ENCODE measurements at regions not wholly inside any gene's neighbourhood (a gene's known extent, or its start where the extent isn't known, plus 50 kb on each side); places are given as distances from the start of the nearest gene placed in this dataset.

DNA sequence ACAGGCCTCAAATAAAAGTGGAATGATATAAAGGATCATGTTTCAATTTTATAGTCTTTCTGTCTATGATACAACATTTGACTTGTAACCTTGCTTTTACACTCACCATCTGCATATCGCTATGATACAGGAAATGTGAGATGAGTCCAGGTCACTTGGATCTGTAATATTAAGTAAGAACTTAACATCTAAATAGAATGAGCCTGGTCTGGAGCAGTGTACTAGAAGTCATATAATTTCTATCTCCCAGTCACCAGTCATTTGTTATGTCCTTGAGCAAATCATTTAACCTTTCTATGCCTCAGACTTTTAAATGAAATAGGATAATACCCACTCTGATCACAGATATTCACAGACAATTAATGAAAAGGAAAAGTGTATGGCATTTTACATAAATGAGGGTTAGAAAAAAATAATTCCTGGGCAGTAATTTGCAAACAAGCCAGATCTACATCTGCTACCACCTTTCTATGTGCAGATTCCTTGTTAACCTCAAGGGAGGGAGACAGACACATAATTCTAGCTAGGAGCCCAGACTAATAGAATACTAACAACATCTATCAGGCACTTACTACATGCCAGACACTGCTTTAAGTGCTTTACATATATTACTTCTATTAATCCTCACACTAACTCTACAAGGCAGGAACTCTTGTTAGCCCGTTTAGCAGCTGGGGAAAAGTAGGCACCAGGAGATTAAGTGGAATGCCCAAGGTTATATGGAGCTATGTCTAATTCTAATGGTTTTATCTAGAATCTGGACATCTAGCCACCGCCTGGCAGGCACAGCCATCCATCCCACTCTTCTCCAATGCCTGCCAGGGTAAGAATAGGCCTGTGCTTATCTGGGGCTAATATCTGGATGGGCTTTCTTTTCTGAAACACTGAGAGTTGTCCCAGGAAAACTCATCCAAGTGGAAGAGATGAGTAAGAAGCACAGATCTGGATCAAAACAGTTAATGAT is 313.6 kb upstream of the CDH20 start:
- H3K27me3 ChIP-seq, result no peaks in the 10 kb centered on the region
- no peaks in the 10 kb centered on the region for H3K36me3 ChIP-seq
- no peaks in the 10 kb centered on the region for H3K9me3 ChIP-seq
- no peak for DNase-seq
- H3K4me3 ChIP-seq, result no peak overlapping the region

DNA sequence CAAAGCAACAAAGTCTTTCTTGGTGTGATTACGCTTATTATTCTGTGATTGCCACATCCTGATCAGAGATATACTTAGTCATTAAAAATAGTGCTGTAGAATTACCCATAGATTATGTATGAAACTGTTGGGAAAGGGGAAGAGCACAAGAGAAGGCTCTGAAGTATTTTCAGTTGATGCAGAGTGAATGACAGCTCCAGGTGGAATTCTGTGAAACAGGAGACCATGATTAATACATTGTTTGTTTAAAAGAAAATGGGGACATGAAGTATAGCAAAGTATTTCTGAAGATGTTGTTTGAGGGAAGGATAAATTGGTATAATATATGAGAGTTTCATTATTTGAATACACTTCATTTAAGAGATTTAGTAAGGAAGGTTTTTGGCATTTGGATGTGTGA is 307.6 kb upstream of the CDH20 start:
- Histone ChIP-seq H3K27me3 (no peaks in the 10 kb centered on the region; the same call in 1 of the 2 replicates), H3K9me3 (no peaks in the 10 kb centered on the region), H3K4me3 (no peak overlapping the region), H3K36me3 (no peaks in the 10 kb centered on the region)
- DNase-seq, result no peak

DNA sequence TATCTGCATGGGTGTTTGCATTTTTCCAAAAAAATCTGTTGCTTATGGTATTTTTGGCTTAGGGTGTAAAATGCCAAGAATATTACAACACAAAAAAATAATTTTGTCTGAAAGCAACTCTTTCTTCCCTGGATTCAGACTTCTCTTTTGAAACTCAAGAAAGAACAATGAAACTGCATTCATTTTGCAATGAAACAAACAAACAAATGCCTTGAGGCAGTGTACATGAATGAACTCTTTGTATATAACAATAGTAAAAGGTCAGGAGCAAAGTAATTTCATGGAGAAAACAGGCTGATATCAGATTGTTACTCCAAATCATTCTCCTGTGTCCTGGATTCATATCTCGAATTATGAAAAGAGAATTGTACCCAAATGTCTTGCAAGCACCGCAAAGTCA is 301.6 kb upstream of the CDH20 start:
- Histone ChIP-seq H3K27me3 (no peaks in the 10 kb centered on the region; the same call in 1 of the 2 replicates), H3K9me3 (no peaks in the 10 kb centered on the region), H3K4me3 (no peak overlapping the region), H3K36me3 (no peaks in the 10 kb centered on the region)
- DNase-seq, result no peak

GRCh38 chr18:61034580-61034979 is 298.6 kb upstream of the CDH20 start:
- no peak for DNase-seq
- H3K4me3 ChIP-seq, result no peak overlapping the region
- no peaks in the 10 kb centered on the region for H3K36me3 ChIP-seq
- no peaks in the 10 kb centered on the region for H3K9me3 ChIP-seq
- no peaks in the 10 kb centered on the region; the same call in 1 of the 2 replicates for H3K27me3 ChIP-seq

- no peaks in the 10 kb centered on the region for H3K9me3 ChIP-seq
- no peaks in the 10 kb centered on the region for H3K27me3 ChIP-seq
- H3K36me3 ChIP-seq, result no peaks in the 10 kb centered on the region
- DNase-seq, result no peak
- H3K4me3 ChIP-seq, result no peak overlapping the region
Observed at GRCh38 chr18:61039251-61039650, 294.0 kb upstream of the CDH20 start.

DNA sequence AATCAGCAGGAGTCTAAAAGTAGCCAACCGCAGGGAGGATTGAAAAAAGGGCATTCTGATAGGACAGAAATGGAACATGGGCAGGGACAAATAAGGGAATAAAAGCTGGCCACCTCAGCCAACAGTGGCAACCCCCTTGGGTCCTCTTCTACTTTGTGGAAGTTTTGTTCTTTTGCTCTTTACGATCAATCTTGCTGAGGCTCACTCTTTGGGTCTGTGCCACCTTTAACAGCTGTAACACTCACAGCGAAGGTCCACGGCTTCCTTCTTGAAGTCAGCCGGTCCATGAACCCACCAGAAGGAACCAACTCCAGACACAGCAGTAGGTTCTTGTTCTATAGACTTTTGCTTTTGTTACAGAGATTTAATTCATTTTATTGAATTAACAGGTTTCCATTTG is 285.4 kb upstream of the CDH20 start:
- Histone ChIP-seq H3K27me3 (no peaks in the 10 kb centered on the region), H3K4me3 (no peak overlapping the region), H3K9me3 (no peaks in the 10 kb centered on the region), H3K36me3 (no peaks in the 10 kb centered on the region)
- DNase-seq, result no peak

- no peaks in the 10 kb centered on the region for H3K36me3 ChIP-seq
- no peaks in the 10 kb centered on the region for H3K9me3 ChIP-seq
- DNase-seq, result no peak
- H3K4me3 ChIP-seq, result no peak overlapping the region
- H3K27me3 ChIP-seq, result peaks cover 2% of the 10 kb centered on the region; the same call in 1 of the 2 replicates
Observed at GRCh38 chr18:61057443-61057842, 275.8 kb upstream of the CDH20 start.

DNA sequence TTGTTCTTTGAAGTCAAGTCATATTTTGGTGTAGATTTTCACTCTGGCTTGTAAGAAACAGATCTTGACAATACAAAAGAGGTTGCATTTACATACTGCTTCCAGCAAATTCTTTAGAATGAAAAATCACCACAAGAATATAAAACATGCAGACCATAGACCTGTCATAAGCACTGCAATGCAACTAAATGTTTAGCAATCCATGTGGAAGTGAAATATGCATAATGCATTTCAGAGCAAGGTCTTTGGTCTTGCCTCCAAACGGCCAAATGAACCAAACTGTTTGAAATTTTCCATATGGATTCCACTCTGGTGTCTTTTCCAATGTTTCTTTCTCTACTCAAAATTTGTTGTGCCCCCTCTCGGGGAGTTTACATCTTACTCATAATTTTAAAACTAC is 271.0 kb upstream of the CDH20 start:
- no peak for DNase-seq
- H3K9me3 ChIP-seq, result no peaks in the 10 kb centered on the region
- no peak overlapping the region for H3K4me3 ChIP-seq
- H3K27me3 ChIP-seq, result peaks cover 2% of the 10 kb centered on the region; the same call in 1 of the 2 replicates
- H3K36me3 ChIP-seq, result no peaks in the 10 kb centered on the region

DNA sequence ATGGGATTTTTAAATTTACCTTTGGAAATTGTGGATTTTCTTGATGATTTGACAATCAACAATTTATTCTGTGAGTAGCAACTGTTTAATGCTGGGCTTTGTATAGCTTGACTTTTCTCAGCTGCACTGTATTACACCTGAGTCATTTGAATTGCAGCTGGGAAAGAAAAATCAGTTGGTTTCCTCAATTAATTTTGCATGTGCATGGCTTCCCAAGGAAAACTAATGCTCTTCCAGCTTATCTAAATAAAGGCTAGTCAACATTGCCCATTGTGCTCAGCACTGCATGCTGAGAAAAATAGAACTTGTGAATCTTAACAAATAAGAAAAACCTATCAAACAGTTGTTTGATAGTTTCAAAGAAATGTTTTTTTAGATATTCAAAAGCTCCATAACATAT is 268.3 kb upstream of the CDH20 start:
- no peak for DNase-seq

GRCh38 chr18:61076986-61077385 is 256.2 kb upstream of the CDH20 start:
- Histone ChIP-seq H3K27me3 (no peaks in the 10 kb centered on the region), H3K9me3 (no peaks in the 10 kb centered on the region), H3K4me3 (no peak overlapping the region), H3K36me3 (no peaks in the 10 kb centered on the region)
- DNase-seq, result no peak

More for the DNA sequence above, 268.3 kb upstream of the CDH20 start:
- Histone ChIP-seq H3K9me3 (no peaks in the 10 kb centered on the region), H3K4me3 (no peak overlapping the region), H3K36me3 (no peaks in the 10 kb centered on the region), H3K27me3 (peaks cover 2% of the 10 kb centered on the region; the same call in 1 of the 2 replicates)

DNA sequence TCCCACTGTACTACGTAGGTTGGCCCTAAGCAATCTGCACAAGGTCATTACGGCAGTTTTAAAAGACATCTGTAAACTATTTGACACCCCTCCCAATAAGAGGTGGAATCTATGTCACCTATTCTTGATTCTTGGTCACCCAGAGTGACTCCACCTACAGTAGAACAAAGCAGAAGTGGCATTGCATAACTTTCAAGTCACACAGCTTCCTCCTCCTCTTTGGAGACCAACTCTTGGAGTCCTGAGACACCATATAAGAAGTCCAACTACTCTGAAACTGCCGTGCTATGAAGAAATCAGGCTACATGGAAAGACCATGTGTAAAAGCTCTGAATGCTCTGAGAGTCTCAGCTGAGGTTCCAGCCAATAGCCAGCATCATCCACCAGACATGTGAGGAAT is 253.5 kb upstream of the CDH20 start:
- no peak for DNase-seq
- Histone ChIP-seq H3K9me3 (no peaks in the 10 kb centered on the region), H3K27me3 (no peaks in the 10 kb centered on the region), H3K36me3 (no peaks in the 10 kb centered on the region), H3K4me3 (no peak overlapping the region)

DNA sequence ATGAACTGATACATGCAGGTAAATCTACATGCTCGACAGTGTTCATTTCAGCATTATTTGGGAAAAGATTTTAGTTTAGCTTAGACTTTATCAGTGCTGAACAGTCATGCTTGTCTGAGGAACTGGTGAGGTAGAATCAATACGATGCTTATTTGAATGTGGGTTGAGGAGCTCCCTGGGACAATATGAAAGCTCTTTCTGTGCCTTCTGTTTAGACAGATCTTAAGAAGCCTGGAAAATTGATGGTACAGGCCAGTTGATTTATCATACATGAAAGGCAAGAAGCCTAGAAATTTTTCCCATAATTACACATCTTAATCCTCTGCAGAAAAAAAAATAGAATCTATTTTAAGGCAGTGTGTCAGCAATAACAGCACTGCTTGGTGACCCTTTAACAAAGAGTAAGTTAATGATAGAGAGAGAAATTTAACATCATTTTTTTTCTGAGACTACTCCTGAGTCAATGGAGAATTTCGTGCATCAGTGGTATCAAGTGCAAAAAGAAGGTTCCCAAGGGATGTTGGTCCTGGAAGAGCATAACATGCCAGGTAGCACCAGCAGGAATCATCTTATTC is 252.2 kb upstream of the CDH20 start:
- no peaks in the 10 kb centered on the region for H3K9me3 ChIP-seq
- no peak overlapping the region for H3K4me3 ChIP-seq
- no peaks in the 10 kb centered on the region for H3K27me3 ChIP-seq
- no peaks in the 10 kb centered on the region for H3K36me3 ChIP-seq
- DNase-seq, result no peak

GRCh38 chr18:61082976-61083630 is 250.1 kb upstream of the CDH20 start:
- Histone ChIP-seq H3K9me3 (no peaks in the 10 kb centered on the region), H3K36me3 (no peaks in the 10 kb centered on the region), H3K27me3 (no peaks in the 10 kb centered on the region), H3K4me3 (no peak overlapping the region)
- DNase-seq, result no peak

DNA sequence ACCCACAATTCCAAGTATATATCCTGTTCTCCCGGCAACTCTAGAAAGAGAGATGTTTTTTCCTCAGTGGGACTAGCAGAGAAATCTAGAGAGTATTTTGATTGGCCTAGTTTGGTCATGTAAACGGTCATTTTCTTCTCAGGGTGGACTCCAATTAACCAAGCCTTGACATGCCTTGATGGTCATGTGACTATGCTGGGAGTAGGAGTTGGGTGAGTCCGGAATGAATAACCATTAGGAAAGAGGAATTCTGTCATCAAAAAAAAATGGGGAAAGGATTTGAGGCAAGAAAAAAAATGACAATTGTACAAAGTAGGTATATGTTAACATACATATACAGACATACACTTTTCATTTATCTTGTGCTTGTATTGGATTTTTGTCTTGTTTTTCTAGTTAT is 248.2 kb upstream of the CDH20 start:
- Histone ChIP-seq H3K9me3 (no peaks in the 10 kb centered on the region), H3K27me3 (no peaks in the 10 kb centered on the region), H3K4me3 (no peak overlapping the region), H3K36me3 (no peaks in the 10 kb centered on the region)
- no peak for DNase-seq

DNA sequence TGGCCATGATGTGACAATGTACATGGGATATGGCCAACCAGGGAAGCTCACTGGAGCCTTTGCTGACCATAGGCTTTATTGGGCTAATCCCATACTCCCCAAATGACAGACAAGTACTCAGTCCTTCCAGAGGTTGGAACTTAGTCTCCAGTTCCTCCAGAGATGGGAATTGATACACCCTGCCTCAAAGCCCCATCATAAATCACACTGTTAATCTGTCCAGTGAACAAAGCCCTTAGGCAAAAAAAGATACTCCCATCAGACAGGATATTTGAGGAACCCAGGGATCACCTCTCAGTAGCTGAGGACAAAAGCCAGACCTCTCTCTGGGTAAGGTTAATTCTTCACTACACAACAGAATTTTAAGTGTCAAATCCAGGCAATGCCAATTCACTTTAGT is 247.5 kb upstream of the CDH20 start:
- Histone ChIP-seq H3K27me3 (no peaks in the 10 kb centered on the region), H3K9me3 (no peaks in the 10 kb centered on the region), H3K4me3 (no peak overlapping the region), H3K36me3 (no peaks in the 10 kb centered on the region)
- DNase-seq, result no peak

DNA sequence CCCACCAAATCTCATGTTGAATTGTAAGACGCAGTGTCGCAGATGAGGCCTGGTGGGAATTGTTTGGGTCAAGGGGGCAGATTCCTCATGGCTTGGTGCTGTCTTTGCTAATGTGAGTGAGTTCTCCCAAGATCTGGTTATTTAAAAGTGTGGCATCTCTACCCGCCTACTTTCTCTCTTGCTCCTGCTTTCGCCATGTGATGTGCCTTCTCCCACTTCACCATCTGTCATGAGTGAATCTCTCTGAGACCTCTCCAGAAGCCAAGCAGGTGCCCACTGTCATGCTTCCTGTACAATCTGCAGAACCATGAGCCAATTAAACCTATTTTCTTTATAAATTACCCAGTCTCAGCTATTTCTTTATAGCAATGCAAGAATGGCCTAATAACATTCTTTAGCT is 246.6 kb upstream of the CDH20 start:
- no peak for DNase-seq
- H3K4me3 ChIP-seq, result no peak overlapping the region
- H3K27me3 ChIP-seq, result no peaks in the 10 kb centered on the region
- no peaks in the 10 kb centered on the region for H3K9me3 ChIP-seq
- H3K36me3 ChIP-seq, result no peaks in the 10 kb centered on the region

- Histone ChIP-seq H3K4me3 (no peak overlapping the region), H3K27me3 (no peaks in the 10 kb centered on the region), H3K9me3 (no peaks in the 10 kb centered on the region), H3K36me3 (no peaks in the 10 kb centered on the region)
- DNase-seq, result no peak
Observed at GRCh38 chr18:61091379-61091778, 241.9 kb upstream of the CDH20 start.

Measured in MG63 (cell line).